ENCODE measurements at regions not wholly inside any gene's neighbourhood (a gene's known extent, or its start where the extent isn't known, plus 50 kb on each side); places are given as distances from the start of the nearest gene placed in this dataset.
"Not testable (repeated sequence)": the region's sequence is repeated elsewhere in the genome, so short reads cannot be mapped to it uniquely, and the experiment has no call there.

DNA sequence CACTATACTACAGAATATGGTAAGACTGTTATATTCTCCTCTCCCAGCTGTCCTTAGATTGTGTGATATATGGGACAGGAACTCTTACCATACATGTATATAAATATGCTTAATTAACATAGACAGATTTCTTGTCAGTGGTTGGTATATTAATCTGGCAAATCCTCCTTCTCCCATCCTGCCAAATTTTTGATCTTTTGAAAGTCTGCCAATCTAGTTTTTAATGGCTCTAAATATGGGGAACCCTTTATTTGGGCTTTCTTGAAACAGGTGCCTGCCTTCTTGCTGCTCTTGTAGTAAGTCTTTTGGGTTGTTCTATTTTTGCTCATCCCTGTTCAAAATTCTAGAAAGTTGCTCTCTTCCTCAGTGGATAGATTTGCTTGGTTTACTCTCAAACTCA lies 63.5 kb downstream of the SPATA31D1 start:
- intact Hi-C loops (cut with DNase I), result no loop called here
- no peak for ATAC-seq (ENCODE audit: poor library complexity)
- DNase-seq, result no peak

DNA sequence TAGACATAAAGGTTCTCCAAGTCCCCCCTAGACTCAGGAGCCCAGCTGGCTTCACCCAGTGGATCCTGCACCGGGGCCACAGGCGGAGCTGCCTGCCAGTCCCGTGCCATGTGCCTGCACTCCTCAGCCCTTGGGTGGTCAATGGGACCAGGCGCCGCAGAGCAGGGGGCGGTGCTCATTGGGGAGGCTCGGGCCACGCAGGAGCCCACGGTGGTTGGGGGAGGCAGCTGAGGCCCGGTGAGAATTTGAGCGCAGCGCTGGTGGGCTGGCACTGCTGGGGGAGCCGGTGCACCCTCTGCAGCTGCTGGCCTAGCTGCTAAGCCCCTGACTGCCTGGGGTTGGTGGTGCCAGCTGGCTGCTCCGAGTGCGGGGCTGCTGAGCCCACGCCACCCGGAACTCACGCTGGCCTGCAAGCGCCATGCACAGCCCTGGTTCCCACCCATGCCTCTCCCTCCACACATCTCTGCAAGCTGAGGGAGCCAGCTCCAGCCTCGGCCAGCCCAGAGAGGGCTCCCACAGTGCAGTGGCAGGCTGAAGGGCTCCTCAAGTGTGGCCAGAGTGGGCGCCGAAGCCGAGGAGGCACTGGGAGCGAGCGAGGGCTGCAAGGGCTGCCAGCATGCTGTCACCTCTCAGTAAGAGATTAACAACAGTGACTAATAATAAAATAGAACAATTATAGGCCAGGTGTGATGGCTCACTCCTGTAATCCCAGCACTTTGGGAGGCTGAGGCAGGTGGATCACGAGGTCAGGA lies 65.9 kb downstream of the SPATA31D1 start:
- DNase-seq, result no peak
- intact Hi-C loops (cut with DNase I), result no loop called here
- ATAC-seq (ENCODE audit: poor library complexity), result no peak

DNA sequence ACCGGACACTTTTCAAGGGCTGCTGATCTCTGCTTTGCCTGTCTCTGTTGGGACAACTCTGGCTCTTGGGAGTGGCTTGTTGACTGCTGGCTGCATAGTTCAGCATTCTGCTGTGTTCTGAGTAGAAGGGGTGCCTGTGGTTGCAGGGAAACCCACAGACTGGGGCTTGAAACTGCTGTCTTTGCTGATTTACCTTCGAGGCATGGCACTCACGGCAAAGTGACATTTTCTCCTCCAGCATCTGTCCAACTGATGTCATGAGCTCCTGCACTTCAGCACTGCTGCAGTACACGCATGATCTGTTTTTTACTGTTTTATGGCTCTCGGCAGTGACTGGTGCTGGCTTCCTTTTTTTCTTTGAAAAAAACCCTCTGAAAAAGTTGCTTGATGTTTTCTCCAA lies 69.2 kb downstream of the SPATA31D1 start:
- intact Hi-C loops (cut with DNase I), result no loop called here
- no peak for DNase-seq
- ATAC-seq (ENCODE audit: poor library complexity), result no peak

DNA sequence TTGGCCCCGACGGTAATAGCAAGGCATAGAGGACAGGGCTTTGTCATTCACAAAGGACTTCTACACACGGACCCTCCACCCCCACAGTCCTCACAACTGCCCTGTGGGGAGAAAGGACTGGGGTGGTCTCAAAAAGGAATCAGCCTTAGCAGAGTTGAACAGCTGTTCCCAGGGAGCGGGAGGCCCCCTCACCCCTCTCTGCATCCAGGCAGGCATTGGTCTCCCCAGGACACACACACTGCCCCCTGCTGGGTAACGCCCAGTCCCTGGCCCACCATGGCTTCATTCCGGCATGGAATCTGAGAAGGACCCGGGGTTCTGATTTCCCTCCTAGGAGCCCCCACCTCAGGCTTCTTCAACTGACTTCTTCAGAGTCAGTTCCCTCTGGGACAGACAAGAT lies 73.2 kb downstream of the SPATA31D1 start:
- ATAC-seq (ENCODE audit: poor library complexity); intact Hi-C loops (cut with DNase I); DNase-seq: not testable (repeated sequence)

DNA sequence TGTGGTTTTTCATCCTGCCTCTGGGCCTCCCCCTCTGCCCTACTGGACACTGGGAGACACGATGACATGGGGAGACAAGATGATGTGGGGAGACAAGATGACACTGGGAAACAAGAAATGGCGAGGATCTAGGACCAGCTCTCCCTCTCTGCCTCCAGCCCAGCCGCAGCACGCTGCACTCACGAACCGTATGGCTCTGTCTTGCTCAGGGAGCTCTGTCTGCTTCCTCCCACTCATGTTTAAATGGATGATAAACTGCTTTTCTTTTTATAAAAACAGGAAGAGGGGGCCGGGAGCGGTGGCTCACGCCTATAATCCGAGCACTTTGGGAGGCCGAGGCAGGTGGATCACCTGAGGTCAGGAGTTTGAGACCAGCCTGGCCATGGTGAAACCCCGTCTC lies 73.7 kb downstream of the SPATA31D1 start:
- DNase-seq, result no peak
- intact Hi-C loops (cut with DNase I), result no loop called here
- ATAC-seq (ENCODE audit: poor library complexity), result no peak

DNA sequence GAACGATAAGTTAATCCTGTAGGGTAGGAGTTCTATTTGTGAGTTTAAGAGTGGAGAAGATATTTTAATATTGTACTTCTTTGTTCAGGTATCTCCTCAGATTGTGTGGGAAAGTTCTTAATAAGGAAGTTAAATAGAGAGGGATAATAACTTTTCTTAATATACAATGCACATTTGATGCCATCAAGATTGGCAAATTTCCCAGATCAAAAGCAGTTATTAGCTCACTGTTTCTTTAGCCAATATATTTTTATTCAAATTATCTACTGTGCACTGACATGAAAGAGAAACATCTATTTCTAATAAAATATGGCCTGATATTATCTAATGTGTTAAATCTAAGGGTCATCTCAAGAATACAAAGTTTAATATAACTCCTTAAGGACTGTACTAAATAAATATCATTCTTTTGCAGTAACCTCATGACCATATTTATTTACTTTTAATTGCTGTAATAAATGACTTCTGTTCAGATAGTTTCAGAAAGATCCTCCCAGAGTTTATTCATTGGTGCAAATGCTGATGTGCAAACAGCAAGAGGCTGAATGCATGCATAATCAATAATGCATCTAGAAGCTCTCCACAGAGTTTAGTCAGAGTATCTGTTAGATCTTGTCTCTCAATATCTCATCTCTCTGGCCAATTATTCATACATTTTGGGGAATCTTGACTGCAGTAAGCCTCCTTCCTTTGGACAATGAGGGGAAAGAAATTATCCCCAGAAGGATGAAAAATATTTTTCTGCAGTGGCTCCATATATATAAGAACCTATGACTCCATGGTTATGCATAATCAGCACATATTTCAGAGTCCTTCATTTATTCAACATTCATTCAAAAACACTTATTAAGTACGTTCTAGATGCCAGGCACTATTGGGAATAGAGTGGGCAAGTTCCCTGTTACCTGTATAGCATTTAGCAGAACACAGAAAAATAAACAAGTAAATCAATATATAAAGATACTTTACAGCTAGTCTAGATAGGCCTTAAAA lies 85.3 kb downstream of the SPATA31D1 start:
- ATAC-seq (ENCODE audit: poor library complexity), result no peak
- no peak for DNase-seq
- intact Hi-C loops (cut with DNase I), result no loop called here

DNA sequence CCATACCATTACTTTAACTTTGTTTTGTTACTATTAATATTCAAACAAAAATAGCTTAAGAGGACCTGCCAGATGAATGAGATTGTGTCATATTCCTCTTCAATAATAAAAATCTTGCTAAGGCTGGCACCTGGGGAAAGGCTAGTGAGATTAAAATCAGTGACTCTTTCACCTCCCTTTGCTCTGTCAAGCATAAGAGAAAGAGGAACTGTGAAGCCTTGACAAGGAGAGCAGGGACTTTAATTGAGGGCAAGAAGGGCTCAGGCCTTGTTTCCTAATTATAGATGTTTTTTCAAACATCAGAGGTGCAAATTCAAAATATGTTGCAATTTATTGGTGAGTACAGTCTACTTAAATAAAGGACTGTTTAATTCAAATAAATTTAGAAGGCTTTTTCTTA lies 91.7 kb downstream of the SPATA31D1 start:
- ATAC-seq (ENCODE audit: poor library complexity) (no peak), DNase-seq (no peak)
- intact Hi-C loops (cut with DNase I), result no loop called here

DNA sequence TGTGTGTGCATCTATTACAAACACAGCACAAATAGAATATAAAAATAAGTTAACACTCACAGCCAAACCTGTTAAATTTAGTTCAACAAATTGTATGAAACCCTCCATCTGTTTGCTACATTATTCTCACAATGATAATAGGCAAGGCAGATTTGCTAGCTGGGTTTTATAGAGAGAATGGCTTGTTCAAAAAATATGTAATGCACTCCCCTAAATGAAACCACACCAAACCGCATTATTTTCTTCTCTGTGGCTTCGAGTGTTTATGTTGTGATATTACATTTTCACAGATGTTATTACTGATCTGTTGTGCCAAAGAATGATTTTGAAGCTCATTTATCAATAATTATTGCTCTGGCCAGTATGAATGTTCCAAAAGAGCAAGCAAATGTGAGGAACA lies 92.9 kb downstream of the SPATA31D1 start:
- ATAC-seq (ENCODE audit: poor library complexity) (no peak), DNase-seq (no peak)
- intact Hi-C loops (cut with DNase I), result no loop called here

DNA sequence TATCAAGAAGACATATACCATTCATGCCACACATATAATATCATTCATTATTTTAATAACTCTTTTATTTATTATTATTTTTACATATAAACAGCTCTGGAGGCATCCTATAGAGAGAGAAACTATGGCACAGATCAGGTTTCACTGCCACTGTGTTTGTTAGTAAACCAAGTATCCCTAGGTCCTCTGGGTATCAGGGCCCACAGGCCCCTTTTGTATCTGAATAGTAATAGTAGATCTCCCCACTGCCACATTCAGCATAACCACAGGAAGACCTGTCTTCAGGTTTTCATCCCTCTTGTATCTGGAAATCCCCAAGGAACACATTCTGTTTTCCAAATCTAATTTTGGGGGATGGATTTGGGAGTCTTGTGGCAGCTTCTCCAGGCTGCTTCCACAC lies 94.0 kb downstream of the SPATA31D1 start:
- intact Hi-C loops (cut with DNase I), result no loop called here

DNA sequence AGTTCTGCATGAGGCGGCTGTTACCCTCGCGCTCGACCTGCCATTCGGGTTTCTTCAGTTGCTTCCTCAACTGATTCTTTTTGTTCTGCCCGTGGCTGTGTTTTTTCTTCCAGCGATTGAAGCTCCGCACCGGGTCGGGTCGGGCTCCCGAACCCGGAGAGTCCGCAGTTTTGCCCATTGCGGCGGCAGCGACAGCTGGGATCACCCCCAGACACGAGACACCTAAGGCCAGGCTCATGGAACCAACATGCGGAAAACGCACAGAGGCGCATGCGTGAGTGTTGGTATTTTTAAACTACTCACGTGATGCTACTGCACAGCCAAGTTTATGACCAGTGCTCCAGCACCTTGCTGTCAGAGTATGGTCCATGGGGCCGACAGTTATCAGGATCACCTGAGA lies 100.0 kb downstream of the SPATA31D1 start:
- DNase-seq (no peak), ATAC-seq (ENCODE audit: poor library complexity) (no peak)
- intact Hi-C loops (cut with DNase I), result no loop called here

More for the DNA sequence above, 94.0 kb downstream of the SPATA31D1 start:
- ATAC-seq (ENCODE audit: poor library complexity) (no peak), DNase-seq (no peak)

DNA sequence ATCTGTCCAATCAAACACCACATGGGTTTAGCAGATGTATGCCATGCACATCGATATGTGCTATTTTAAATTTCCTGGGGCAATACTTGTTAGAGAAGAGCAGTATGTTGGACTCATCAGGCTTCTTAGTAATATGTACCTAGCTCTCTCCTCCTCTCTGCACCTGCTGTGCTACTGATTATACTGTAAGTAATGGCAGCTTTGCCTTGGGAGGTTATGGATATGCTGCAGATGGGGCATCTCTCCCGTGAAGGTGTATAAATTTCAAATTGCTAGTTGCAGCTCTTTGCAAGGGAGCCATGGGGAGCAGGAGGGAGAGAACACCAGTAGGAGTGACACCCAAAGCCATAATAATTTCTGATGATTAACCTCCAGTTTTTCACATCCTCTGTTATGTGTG lies 101.5 kb downstream of the SPATA31D1 start:
- ATAC-seq (ENCODE audit: poor library complexity) (no peak), DNase-seq (no peak)
- intact Hi-C loops (cut with DNase I), result no loop called here

DNA sequence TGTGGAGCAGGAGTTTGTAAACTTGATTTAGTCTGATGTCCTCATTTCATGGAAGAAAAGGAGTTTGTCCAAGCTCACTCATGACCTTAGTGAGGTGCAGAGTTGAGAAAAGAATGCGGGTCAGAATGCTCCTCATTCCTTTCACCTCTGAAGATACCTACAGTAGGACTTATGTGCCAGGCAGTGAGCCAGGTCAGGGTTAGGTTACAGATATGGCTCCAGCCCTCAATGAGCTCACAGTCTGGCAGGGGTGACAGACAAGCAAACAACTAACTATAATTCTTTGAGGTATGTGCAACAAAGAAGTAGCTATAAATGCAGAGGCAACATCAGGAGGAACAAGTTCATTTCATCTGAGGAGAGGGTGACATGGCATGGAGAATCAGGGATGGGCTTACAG lies 102.5 kb downstream of the SPATA31D1 start:
- ATAC-seq (ENCODE audit: poor library complexity) (peak; percentile 57), DNase-seq (no peak)
- intact Hi-C loops (cut with DNase I), result no loop called here

DNA sequence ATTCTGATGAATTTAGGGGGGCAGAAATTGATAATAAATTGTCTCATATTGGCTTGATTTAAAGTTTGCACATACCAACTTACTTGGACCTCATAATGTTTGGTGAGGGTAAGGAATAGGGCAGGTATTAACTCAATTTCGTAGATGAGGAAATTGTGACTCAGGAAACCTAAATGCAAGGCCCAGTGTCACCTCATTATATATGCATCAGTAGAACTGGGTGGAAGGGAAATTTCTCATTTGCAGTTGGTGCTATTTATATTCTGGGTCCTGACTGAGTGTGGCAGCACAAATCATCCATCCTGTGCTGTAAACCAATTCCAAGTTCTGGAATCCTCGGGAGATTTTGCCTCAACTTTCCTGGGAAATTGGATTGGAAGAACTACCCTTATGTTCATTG lies 103.0 kb downstream of the SPATA31D1 start:
- intact Hi-C loops (cut with DNase I), result no loop called here
- ATAC-seq (ENCODE audit: poor library complexity) (no peak), DNase-seq (no peak)

DNA sequence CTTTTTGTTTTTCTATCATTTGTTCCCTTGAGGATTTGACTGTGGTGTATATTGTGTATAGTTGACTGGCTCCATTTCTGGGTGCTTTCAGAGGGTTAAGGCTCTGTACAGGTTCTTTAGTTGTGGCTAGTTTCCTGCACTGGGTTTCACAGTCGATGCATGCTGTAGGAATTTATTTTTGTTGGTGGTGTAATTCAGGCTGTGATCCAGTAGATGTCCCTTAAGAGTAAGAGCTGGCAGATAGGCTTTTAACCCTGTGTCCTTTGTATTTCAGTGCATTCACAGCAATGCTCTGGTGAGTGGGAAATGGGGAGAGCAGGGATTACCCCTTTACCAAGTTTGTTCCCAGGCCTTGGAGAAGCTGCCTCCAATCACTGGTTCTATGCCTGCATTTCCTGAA lies 112.9 kb downstream of the SPATA31D1 start:
- intact Hi-C loops (cut with DNase I), result no loop called here

DNA sequence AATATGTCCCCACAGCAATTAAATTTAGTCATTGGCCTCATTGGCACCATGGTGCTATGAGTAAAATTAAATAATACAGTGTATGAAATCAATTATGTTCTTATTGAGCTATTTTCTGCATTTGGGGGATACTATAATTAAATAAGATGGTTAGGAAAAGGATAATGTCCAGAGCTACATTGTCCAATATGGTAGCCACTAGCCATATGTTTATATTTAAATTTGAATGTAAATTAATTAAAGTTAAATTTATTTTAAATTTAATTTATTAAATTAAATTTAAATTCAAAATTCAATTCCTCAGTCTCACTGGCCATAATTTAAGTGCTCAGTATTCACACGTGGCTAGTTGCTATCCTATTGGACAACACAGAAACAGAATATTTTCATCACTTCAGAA lies 115.7 kb downstream of the SPATA31D1 start:
- DNase-seq (no peak), ATAC-seq (ENCODE audit: poor library complexity) (no peak)
- intact Hi-C loops (cut with DNase I), result no loop called here

More for the DNA sequence above, 112.9 kb downstream of the SPATA31D1 start:
- DNase-seq, result no peak
- ATAC-seq (ENCODE audit: poor library complexity), result no peak

DNA sequence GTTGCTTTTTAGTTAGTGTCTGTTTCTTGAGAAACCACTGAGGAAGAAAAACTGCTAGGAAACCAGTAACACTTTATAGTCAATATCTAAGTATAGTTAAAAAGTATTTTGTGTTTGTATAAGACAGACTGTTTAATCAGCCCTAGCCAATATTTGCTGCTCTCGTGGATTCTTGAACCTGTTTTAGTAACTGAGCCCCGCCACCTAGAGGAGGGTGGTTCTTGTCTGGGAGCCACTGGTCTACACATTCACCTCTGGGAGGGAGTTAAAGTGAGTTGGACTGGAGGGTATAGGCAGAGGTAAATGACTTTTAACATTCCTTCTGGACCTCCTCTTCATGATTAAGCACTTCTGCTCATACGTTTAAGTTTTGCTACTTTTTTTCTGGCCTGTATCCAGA lies 117.2 kb downstream of the SPATA31D1 start:
- DNase-seq (no peak), ATAC-seq (ENCODE audit: poor library complexity) (no peak)
- intact Hi-C loops (cut with DNase I), result no loop called here

DNA sequence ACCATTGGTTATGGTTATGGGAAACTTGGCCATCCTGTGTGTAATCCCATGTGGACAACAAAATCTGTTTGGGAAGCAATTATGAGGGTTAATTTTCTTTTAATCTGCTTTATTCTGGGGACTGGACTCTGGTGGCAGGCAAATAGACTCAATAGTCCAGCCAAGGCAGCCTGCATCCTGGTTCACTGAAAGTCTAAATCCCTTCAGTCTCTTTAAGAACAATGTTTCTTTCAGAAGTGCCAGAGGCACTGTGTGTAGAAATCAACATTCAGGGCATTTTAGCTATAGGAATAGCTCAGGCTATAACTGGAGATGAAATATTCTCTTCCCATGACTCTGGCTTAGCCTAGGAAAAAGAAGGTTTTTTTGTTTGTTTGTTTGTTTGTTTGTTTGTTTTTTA lies 118.0 kb downstream of the SPATA31D1 start:
- intact Hi-C loops (cut with DNase I), result no loop called here
- no peak for DNase-seq
- ATAC-seq (ENCODE audit: poor library complexity), result no peak

DNA sequence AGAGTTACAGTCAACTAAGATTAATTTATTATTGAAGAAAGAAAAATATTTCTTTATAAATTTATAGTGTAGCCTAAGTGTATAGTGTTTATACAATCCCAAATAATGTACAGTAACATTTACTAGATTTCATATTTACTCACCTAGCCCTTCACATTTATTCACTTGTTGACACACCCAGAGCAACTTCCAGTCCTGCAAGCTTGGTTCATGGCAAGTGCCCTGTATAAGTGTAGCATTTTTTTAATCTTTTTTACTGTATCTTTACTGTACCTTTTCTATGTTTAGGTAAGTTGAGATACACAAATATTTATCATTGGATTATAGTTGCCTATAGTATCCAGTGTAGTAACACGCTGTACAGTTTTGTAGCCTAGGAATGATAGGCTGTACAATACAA lies 119.9 kb downstream of the SPATA31D1 start:
- DNase-seq (no peak), ATAC-seq (ENCODE audit: poor library complexity) (no peak)
- intact Hi-C loops (cut with DNase I), result no loop called here

DNA sequence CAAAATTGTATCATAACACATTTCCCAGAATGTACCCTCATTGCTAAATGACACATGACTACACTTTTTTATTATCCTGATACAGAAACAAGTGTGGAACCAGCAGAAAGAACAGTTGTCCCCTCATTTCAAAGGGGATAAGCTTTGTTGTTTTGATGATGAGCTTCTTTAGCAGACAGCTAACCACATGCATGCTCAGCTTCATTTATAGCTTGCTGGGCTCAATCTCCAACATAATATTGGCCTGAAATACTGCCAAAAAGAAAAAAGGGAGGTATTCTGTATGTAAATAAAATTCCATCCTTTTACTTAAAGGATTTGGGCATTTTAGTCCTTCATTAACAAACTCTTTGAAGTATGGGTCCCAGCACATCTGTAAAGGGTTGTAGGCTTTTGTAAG lies 120.4 kb downstream of the SPATA31D1 start:
- DNase-seq (no peak), ATAC-seq (ENCODE audit: poor library complexity) (no peak)
- intact Hi-C loops (cut with DNase I), result no loop called here

DNA sequence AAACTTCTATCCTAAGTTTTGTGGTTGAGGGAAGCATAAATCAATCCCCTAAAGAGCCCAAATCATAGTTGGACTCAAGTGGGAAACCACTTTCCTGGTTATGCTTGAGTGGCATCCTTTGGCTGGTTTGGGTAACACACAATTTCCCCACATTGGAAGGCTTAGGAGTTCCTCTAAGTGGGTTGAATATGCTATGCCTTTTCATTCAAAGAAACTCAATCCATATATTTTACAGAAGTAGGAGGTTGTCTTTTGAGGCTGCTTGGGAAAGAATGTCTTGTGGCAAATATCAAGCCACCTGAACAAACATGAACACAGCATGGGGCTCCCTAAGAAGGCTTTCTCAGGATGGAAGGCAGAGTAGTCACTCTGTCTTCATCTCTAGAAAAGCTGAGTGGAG lies 121.1 kb downstream of the SPATA31D1 start:
- DNase-seq (no peak), ATAC-seq (ENCODE audit: poor library complexity) (no peak)
- intact Hi-C loops (cut with DNase I), result no loop called here
